ENCODE measurements at regions not wholly inside any gene's neighbourhood (a gene's known extent, or its start where the extent isn't known, plus 50 kb on each side); places are given as distances from the start of the nearest gene placed in this dataset.
"Not testable (repeated sequence)": the region's sequence is repeated elsewhere in the genome, so short reads cannot be mapped to it uniquely, and the experiment has no call there.

DNA sequence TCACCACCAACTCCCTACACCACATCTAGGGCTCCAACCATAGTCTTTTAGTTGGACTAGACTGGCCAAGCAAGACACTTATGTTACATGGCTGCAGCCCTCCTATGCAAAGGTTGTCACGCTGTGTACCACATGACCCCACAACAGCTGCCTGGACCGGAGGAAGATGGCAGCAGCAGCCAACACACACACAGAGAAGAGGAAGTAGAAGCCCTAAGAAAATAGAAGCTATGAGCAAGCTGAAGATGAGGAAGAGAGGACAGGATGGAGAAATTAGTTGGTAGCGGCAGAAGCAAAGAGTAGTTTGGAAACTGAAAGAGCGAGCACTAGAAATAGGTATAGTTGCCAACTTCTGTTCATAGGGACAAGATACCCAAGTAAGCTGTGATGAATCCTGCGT lies 60.8 kb upstream of the RALGPS2 start:
- no peak overlapping the region for H3K4me3 ChIP-seq (ENCODE audit: low read length)
- ATAC-seq (no peak), DNase-seq (no peak)
- H3K9ac ChIP-seq (ENCODE audit: low read length), result no peak overlapping the region
- no peaks in the 10 kb centered on the region for H3F3A ChIP-seq (ENCODE audit: low read length, unreplicated experiment)
- BruUV-seq (replicated peaks), result no TSS peak
- no peaks in the 10 kb centered on the region for H4K20me1 ChIP-seq (ENCODE audit: low read length)
- ChIA-PET POLR2A (ENCODE audit: unreplicated experiment) (no interaction called here), CTCF (no interaction called here)
- H3K27ac ChIP-seq (ENCODE audit: low read length), result no peak overlapping the region
- no peaks in the 10 kb centered on the region for H3K4me1 ChIP-seq (ENCODE audit: insufficient read depth, low read length)
- no peaks in the 10 kb centered on the region for H3K9me2 ChIP-seq (replicated peaks; ENCODE audit: low read length)
- intact Hi-C loops (cut with micrococcal nuclease), result no loop called here
- H2AFZ ChIP-seq (ENCODE audit: low read length), result no peak overlapping the region
- no peak overlapping the region for H3K4me2 ChIP-seq (ENCODE audit: low read length)
- no peak for TF ChIP-seq EZH2 (IDR thresholded peaks at IDR 0.05; ENCODE audit: low read length, unreplicated experiment)
- no peak for TF ChIP-seq CTCF (conservative IDR thresholded peaks at IDR 0.05; ENCODE audit: low read depth, low read length)
- no peaks in the 10 kb centered on the region for H3K27me3 ChIP-seq (ENCODE audit: low read length)
- no peaks in the 10 kb centered on the region for H3K36me3 ChIP-seq (ENCODE audit: low read depth, low read length)
- no peaks in the 10 kb centered on the region for H3K9me3 ChIP-seq (ENCODE audit: low read length)
- no peaks in the 10 kb centered on the region for H3K79me2 ChIP-seq (ENCODE audit: low read length)

GRCh38 chr1:178665579-178665978 lies 59.5 kb upstream of the RALGPS2 start:
- intact Hi-C loops (cut with micrococcal nuclease), result no loop called here
- H3K27ac ChIP-seq (ENCODE audit: low read length), result no peak overlapping the region
- no peak for TF ChIP-seq EZH2phosphoT487 (IDR thresholded peaks at IDR 0.05; ENCODE audit: borderline replicate concordance, low read length)
- TF ChIP-seq EZH2 (IDR thresholded peaks at IDR 0.05; ENCODE audit: low read length, unreplicated experiment), result no peak
- TF ChIP-seq CTCF (conservative IDR thresholded peaks at IDR 0.05; ENCODE audit: low read depth, low read length), result no peak
- H3K4me3 ChIP-seq (ENCODE audit: low read length), result no peak overlapping the region
- no peaks in the 10 kb centered on the region for H3K27me3 ChIP-seq (ENCODE audit: low read length)
- no TSS peak for BruUV-seq (replicated peaks)
- H2AFZ ChIP-seq (ENCODE audit: low read length), result no peak overlapping the region
- no peaks in the 10 kb centered on the region for H3K36me3 ChIP-seq (ENCODE audit: low read depth, low read length)
- CTCF ChIA-PET, result no interaction called here
- no peaks in the 10 kb centered on the region for H3F3A ChIP-seq (ENCODE audit: low read length, unreplicated experiment)
- H4K20me1 ChIP-seq (ENCODE audit: low read length), result no peaks in the 10 kb centered on the region
- H3K79me2 ChIP-seq (ENCODE audit: low read length), result no peaks in the 10 kb centered on the region
- ATAC-seq, result no peak
- H3K4me1 ChIP-seq (ENCODE audit: insufficient read depth, low read length), result no peaks in the 10 kb centered on the region
- no peak overlapping the region for H3K4me2 ChIP-seq (ENCODE audit: low read length)
- DNase-seq, result no peak
- no peaks in the 10 kb centered on the region for H3K9me2 ChIP-seq (replicated peaks; ENCODE audit: low read length)
- POLR2A ChIA-PET (ENCODE audit: unreplicated experiment), result no interaction called here
- H3K9ac ChIP-seq (ENCODE audit: low read length), result no peak overlapping the region
- no peaks in the 10 kb centered on the region for H3K9me3 ChIP-seq (ENCODE audit: low read length)

DNA sequence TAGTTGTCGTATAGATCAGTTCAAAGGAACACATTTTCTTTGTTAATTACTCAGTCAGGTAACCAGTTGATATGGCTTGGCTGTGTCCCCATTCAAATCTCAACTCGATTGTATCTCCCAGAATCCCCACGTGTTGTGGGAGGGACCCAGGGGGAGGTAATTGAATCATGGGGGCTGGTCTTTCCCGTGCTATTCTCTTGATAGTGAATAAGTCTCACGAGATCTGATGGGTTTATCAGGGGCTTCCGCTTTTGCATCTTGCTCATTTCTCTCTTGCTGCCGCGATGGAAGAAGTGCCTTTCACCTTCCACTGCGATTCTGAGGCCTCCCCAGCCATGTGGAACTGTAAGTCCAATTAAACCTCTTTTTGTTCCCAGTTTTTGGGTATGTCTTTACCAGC lies 58.2 kb upstream of the RALGPS2 start:
- BruUV-seq (replicated peaks); H3K27me3 ChIP-seq (ENCODE audit: low read length); ATAC-seq: not testable (repeated sequence)

More for the DNA sequence above, 58.2 kb upstream of the RALGPS2 start:
- H3K4me2 ChIP-seq (ENCODE audit: low read length); intact Hi-C loops (cut with micrococcal nuclease); H3F3A ChIP-seq (ENCODE audit: low read length, unreplicated experiment); H3K9me2 ChIP-seq (replicated peaks; ENCODE audit: low read length); H3K27ac ChIP-seq (ENCODE audit: low read length); H3K36me3 ChIP-seq (ENCODE audit: low read depth, low read length); H3K4me3 ChIP-seq (ENCODE audit: low read length); DNase-seq; CTCF ChIA-PET; H2AFZ ChIP-seq (ENCODE audit: low read length); H3K9me3 ChIP-seq (ENCODE audit: low read length); POLR2A ChIA-PET (ENCODE audit: unreplicated experiment); H3K79me2 ChIP-seq (ENCODE audit: low read length); H3K9ac ChIP-seq (ENCODE audit: low read length); H4K20me1 ChIP-seq (ENCODE audit: low read length); H3K4me1 ChIP-seq (ENCODE audit: insufficient read depth, low read length): not testable (repeated sequence)
